Brain microvascular endothelial cell (primary cell): ENCODE measurements at regions not wholly inside any gene's neighbourhood (a gene's known extent, or its start where the extent isn't known, plus 50 kb on each side); places are given as distances from the start of the nearest gene placed in this dataset.

ENCODE experiments used
- DNase-seq: peaks from one replicate; pipeline ENCODE4 v3.0.0-alpha.2; 2020
- H3K27ac ChIP-seq: fragments of 250-450 bp; sonication (Bioruptor Pico); 2 replicates; pipeline ENCODE4 v1.5.1; 2020; ENCODE audit warnings: mild to moderate bottlenecking, moderate library complexity
- H3K27me3 ChIP-seq: fragments of 250-450 bp; sonication (Bioruptor Pico); replicated peaks from 2 replicates; pipeline ENCODE4 v1.5.1; 2020; ENCODE audit warnings: mild to moderate bottlenecking
- H3K36me3 ChIP-seq: fragments of 250-450 bp; sonication (Bioruptor Pico); replicated peaks from 2 replicates; pipeline ENCODE4 v1.5.1; 2020; ENCODE audit warnings: mild to moderate bottlenecking
- H3K4me3 ChIP-seq: 2 replicates; pipeline ENCODE4 v1.5.1; 2011; ENCODE audit warnings: low read depth, mild to moderate bottlenecking, control low read depth, low read length, moderate library complexity
- in situ Hi-C: cut with HindIII; loops from 2 replicates; pipeline ENCODE4 v1.10.0; 2017; ENCODE audit warnings: low sequenced_read_pairs, low pct_ligation_motif_present
- TF ChIP-seq, protein P1 (sequence below): IDR thresholded peaks from 2 replicates; pipeline ENCODE4 v1.5.1; 2011; ENCODE audit warnings: low read depth, mild to moderate bottlenecking, moderate library complexity, low read length, control low read depth, inconsistent platforms; ENCODE audit errors: missing control alignments

DNA sequence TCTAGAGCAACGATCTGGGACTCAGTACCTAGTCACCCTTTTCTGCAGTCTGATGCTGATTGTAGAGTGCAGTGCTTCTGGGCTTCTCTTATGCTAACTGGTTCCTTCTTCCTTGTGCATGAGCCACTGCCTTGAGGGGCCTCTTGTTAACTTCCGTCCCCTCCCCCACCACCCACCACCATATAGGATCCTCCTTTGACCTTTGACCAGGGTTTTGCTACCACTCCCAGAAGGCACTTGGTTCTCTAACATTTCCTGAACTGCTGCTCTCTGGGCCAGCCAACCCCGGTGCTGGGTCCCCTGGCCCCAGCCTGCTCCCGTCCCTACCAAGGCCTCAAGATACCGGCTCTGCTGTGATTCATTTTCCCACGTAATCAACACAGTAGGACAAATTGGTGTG, 104.6 kb upstream of the KLF3 start:
- in situ Hi-C loops, result no loop called here
- TF ChIP-seq, protein P1, sequence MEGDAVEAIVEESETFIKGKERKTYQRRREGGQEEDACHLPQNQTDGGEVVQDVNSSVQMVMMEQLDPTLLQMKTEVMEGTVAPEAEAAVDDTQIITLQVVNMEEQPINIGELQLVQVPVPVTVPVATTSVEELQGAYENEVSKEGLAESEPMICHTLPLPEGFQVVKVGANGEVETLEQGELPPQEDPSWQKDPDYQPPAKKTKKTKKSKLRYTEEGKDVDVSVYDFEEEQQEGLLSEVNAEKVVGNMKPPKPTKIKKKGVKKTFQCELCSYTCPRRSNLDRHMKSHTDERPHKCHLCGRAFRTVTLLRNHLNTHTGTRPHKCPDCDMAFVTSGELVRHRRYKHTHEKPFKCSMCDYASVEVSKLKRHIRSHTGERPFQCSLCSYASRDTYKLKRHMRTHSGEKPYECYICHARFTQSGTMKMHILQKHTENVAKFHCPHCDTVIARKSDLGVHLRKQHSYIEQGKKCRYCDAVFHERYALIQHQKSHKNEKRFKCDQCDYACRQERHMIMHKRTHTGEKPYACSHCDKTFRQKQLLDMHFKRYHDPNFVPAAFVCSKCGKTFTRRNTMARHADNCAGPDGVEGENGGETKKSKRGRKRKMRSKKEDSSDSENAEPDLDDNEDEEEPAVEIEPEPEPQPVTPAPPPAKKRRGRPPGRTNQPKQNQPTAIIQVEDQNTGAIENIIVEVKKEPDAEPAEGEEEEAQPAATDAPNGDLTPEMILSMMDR, result no peak
- Histone ChIP-seq H3K27me3 (no peaks in the 10 kb centered on the region), H3K4me3 (no peak overlapping the region), H3K36me3 (no peaks in the 10 kb centered on the region), H3K27ac (no peak overlapping the region)
- no peak for DNase-seq

DNA sequence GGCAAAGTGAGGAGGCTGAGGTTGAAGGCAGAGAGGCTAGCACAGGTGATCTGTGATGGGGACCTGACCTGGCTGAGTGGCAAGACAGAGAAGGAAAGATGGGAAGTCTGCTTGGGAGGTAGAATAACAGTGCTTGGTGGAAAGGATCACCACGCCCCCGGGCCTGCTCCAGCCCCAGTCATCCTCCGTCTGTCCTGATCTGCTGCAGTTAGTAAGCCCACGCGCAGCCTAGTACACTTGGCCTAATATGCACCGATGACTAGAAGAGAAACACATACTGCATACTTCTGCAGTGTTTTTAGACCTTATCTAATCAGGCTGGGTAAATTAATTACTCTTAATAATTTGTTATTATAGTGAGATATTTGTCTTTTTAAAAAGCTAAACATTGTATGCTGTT, 103.7 kb upstream of the KLF3 start:
- no peaks in the 10 kb centered on the region for H3K27me3 ChIP-seq
- H3K27ac ChIP-seq, result no peak overlapping the region
- TF ChIP-seq, protein P1, result no peak
- no peak for DNase-seq
- H3K36me3 ChIP-seq, result no peaks in the 10 kb centered on the region
- in situ Hi-C loops, result no loop called here
- no peak overlapping the region for H3K4me3 ChIP-seq

DNA sequence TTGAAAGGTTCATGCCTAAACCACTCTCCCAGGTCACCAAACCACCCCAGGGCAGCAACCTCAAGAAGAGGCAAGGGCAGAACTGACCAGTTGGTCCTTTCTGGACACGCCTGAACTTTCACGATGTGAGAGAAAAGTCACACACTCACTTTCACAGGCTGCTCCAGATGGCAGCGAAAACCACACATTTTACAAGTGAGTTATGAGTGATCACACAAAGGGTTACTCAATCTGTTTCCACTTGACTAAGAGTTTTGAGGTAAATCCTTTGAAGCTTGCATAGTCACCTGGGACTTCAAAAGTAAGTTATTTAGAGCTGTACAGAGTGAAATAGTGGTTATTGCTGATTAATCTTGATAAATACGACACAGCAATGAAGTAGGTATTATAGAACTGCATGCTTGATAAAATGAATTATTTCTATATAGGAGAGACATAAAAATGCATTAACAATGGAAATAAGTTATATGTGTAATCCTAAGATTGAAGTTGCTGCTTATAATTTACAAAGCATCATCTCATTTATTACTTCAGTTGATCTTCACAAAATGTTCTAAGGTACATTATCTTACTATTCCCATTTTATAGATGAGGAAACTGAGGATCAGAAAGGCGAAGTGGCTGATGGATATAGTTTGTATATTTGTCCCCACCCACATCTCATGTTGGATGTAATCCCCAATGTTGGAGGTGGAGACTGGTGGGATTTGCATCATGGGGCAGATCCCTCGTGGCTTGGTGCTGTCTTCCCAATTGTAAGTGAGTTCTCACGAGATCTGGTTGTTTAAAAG, 103.0 kb upstream of the KLF3 start:
- no peaks in the 10 kb centered on the region for H3K27me3 ChIP-seq
- H3K4me3 ChIP-seq, result no peak overlapping the region
- in situ Hi-C loops, result no loop called here
- DNase-seq, result no peak
- no peaks in the 10 kb centered on the region for H3K36me3 ChIP-seq
- TF ChIP-seq, protein P1, result no peak
- H3K27ac ChIP-seq, result no peak overlapping the region

DNA sequence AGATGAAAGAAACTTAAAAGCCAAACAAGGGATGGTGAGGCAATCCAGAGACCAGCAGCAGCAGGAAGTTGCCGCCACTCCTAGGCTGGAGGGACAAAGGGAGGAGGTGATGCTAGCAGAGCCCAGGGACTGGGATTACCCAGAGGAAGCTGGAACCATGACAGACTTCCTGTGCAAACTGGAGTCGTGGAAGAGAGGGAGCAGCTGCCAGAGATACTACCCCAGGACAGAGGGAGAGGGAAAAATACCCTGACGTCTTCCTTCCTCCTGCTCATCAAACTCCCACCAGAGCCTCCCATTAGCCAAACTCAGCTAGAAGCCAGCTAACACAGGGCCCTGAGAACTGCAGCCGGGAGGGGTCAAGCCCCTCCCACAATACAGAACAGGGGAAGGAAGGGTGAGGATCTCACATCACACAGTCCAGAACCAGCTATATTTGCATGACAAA, 101.2 kb upstream of the KLF3 start:
- Histone ChIP-seq H3K4me3 (no peak overlapping the region), H3K36me3 (no peaks in the 10 kb centered on the region), H3K27ac (no peak overlapping the region), H3K27me3 (no peaks in the 10 kb centered on the region)
- DNase-seq, result no peak
- TF ChIP-seq, protein P1, result no peak
- in situ Hi-C loops, result no loop called here

DNA sequence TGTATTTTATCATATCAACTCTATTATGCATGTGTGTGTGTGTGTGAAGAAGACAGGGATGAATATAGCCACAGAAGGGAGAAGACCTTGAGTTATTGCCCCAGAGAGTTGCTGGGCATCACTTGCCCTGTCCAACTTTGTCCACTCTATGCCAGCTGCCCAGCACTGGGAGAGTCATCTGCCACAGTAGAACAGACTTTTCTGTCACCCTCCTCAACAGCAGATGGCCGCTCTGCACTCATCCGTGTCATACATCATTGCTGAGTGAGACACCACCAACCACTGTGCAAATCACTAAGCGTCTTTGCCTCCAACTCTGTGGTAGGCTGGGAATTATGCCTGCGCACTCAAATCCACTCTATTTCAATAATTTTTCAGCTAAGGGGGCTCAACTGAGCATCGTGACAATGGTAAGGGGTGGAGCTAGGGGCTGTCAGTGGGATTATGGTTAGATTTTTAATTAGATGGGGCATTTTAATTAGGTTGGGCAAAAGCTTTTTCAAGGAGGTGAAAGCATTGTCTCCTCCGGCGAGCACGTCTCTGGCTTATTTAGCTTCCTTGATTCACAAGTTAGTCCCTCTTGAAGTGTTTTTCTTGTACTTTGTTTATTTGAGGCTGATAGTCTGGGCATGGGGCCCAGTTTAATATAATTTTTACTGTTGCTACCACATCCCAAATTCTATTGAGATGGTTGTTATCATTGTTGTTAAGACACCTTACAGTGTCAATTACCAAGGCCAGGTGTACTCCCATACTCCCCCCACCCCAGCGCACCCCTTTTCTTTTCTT, 100.1 kb upstream of the KLF3 start:
- no peak for DNase-seq
- H3K27me3 ChIP-seq, result no peaks in the 10 kb centered on the region
- TF ChIP-seq, protein P1, result no peak
- H3K4me3 ChIP-seq, result no peak overlapping the region
- no peak overlapping the region for H3K27ac ChIP-seq
- H3K36me3 ChIP-seq, result no peaks in the 10 kb centered on the region
- in situ Hi-C loops, result no loop called here
